HepG2 (cell line): ENCODE measurements at regions not wholly inside any gene's neighbourhood (a gene's known extent, or its start where the extent isn't known, plus 50 kb on each side); places are given as distances from the start of the nearest gene placed in this dataset.

ENCODE experiments used
- CHD4 ChIP-seq: fragments of 200-600 bp; sonication (generic); IDR thresholded peaks from 2 replicates; pipeline ENCODE4 v1.7.0; 2017; ENCODE audit warnings: mild to moderate bottlenecking, low read length, borderline replicate concordance
- CREB1 ChIP-seq, 2 experiments: fragments of 450-650 bp in 1 of 2; IDR thresholded peaks; 2 replicates each; pipeline ENCODE4 v1.6.1; 2016 to 2017; ENCODE audit warnings: control low read depth in 1 of 2, mild to moderate bottlenecking in 1 of 2, missing compliant biosample characterization in 1 of 2, missing genetic modification characterization in 1 of 2
- FOXK2 ChIP-seq: fragments of 450-650 bp; IDR thresholded peaks from 2 replicates; pipeline ENCODE4 v1.6.1; 2016
- KLF15 ChIP-seq: sonication (generic); formaldehyde crosslinking; IDR thresholded peaks from 2 replicates; pipeline ENCODE4 v1.8.1; 2023; ENCODE audit warnings: borderline replicate concordance, mild to moderate bottlenecking, inconsistent platforms, missing genetic modification reagents, mixed read lengths
- MTF1 ChIP-seq: sonication (generic); formaldehyde crosslinking; IDR thresholded peaks from 2 replicates; pipeline ENCODE4 v1.5.0; 2020; ENCODE audit warnings: missing genetic modification reagents
- MYC ChIP-seq: sonication (generic); formaldehyde crosslinking; IDR thresholded peaks from 2 replicates; pipeline ENCODE4 v1.9.0; 2021; ENCODE audit warnings: missing genetic modification reagents, borderline replicate concordance
- NR2F6 ChIP-seq, 2 experiments: IDR thresholded peaks; 2 replicates each; pipeline ENCODE4 v1.6.1; 2016; ENCODE audit warnings: antibody characterized with exemption in 1 of 2, mild to moderate bottlenecking in 1 of 2
- POGK ChIP-seq: sonication (generic); formaldehyde crosslinking; conservative IDR thresholded peaks from 2 replicates; pipeline ENCODE4 v1.8.0; 2022; ENCODE audit warnings: mild to moderate bottlenecking, moderate library complexity, missing genetic modification reagents
- PREB ChIP-seq: sonication (generic); formaldehyde crosslinking; IDR thresholded peaks from 2 replicates; pipeline ENCODE4 v1.4.0; 2020; ENCODE audit warnings: missing genetic modification reagents
- SETDB1 ChIP-seq: sonication (generic); formaldehyde crosslinking; IDR thresholded peaks from 2 replicates; pipeline ENCODE4 v1.5.1; 2020; ENCODE audit warnings: missing genetic modification reagents, mild to moderate bottlenecking, borderline replicate concordance
- ZBTB26 ChIP-seq: IDR thresholded peaks from 2 replicates; pipeline ENCODE4 v1.6.1; 2016; ENCODE audit warnings: missing compliant biosample characterization, missing genetic modification reagents, borderline replicate concordance
- ZMYM4 ChIP-seq: sonication (generic); formaldehyde crosslinking; IDR thresholded peaks from 2 replicates; pipeline ENCODE4 v1.8.1; 2023; ENCODE audit warnings: mild to moderate bottlenecking, missing genetic modification reagents
- ZNF282 ChIP-seq: fragments of 450-650 bp; IDR thresholded peaks from 2 replicates; pipeline ENCODE4 v1.6.1; 2018; ENCODE audit not compliant: partially characterized antibody
- ZNF296 ChIP-seq: sonication (generic); formaldehyde crosslinking; conservative IDR thresholded peaks from 2 replicates; pipeline ENCODE4 v1.5.0; 2020; ENCODE audit warnings: mild to moderate bottlenecking, missing genetic modification reagents
- ZNF510 ChIP-seq: sonication (generic); formaldehyde crosslinking; IDR thresholded peaks from 2 replicates; pipeline ENCODE4 v1.4.0; 2020; ENCODE audit warnings: low read depth, mild to moderate bottlenecking, missing genetic modification reagents
- ZNF552 ChIP-seq: sonication (generic); formaldehyde crosslinking; IDR thresholded peaks from 2 replicates; pipeline ENCODE4 v1.9.0; 2022; ENCODE audit warnings: missing genetic modification reagents, mild to moderate bottlenecking, borderline replicate concordance
- ZNF556 ChIP-seq: sonication (generic); formaldehyde crosslinking; IDR thresholded peaks from 2 replicates; pipeline ENCODE4 v1.4.0; 2020; ENCODE audit warnings: mild to moderate bottlenecking, missing genetic modification reagents, borderline replicate concordance
- ZNF781 ChIP-seq: sonication (generic); formaldehyde crosslinking; IDR thresholded peaks from 2 replicates; pipeline ENCODE4 v1.5.1; 2020; ENCODE audit warnings: borderline replicate concordance, mild to moderate bottlenecking, missing genetic modification reagents; ENCODE audit errors: not compliant biosample characterization
- ZNF784 ChIP-seq: sonication (generic); formaldehyde crosslinking; IDR thresholded peaks from 2 replicates; pipeline ENCODE4 v1.5.1; 2020; ENCODE audit warnings: missing genetic modification reagents, mild to moderate bottlenecking, borderline replicate concordance

- TF ChIP-seq POGK (0 out of 2 replicates have a peak, but pooled peaks have one; percentile 31), ZNF556 (CRISPR knock-in tag) (no peak), FOXK2 (no peak), CHD4 (no peak), PREB (CRISPR knock-in tag) (no peak), MYC (CRISPR knock-in tag) (peak; percentile 45; the same call in 1 of the 2 replicates), MTF1 (no peak), ZNF510 (no peak), ZNF784 (CRISPR knock-in tag) (peak; percentile 67; the same call in 1 of the 2 replicates), KLF15 (no peak), NR2F6 (IDR thresholded peaks at IDR 0.05) (no peak), NR2F6 (CRISPR knock-in tag; IDR thresholded peaks at IDR 0.05) (peak; percentile 38), ZBTB26 (no peak; the same call in 1 of the 2 replicates), ZMYM4 (CRISPR knock-in tag) (0 out of 2 replicates have a peak, but pooled peaks have one; percentile 44), ZNF552 (no peak), ZNF781 (CRISPR knock-in tag) (no peak), CREB1 (IDR thresholded peaks at IDR 0.05) (peak; percentile 58), CREB1 (CRISPR knock-in tag; IDR thresholded peaks at IDR 0.05) (no peak; the same call in 1 of the 2 replicates), ZNF296 (CRISPR knock-in tag) (no peak), ZNF282 (no peak), SETDB1 (CRISPR knock-in tag) (no peak)
These were observed 86.8 kb downstream of the SEMA4F start (continued) for GRCh38 chr2:74740741-74741431.
